Tibial nerve (tissue), 4 donors: ENCODE measurements at regions not wholly inside any gene's neighbourhood (a gene's known extent, or its start where the extent isn't known, plus 50 kb on each side); places are given as distances from the start of the nearest gene placed in this dataset.

Experiments
- DNase-seq, 2 donors: peaks; one replicate each; pipeline ENCODE4 v3.0.0-alpha.2; 2019; ENCODE audit warnings: low spot score in 2 of 2
- H3K27ac ChIP-seq, 4 donors: fragments of 200-600 bp; sonication (generic) in 3 of 4; one replicate each; pipeline ENCODE4 v1.5.1; 2017 to 2019; ENCODE audit warnings: mild to moderate bottlenecking in 1 of 4
- H3K27me3 ChIP-seq, 2 donors: fragments of 200-600 bp; sonication (generic) in 1 of 2; one replicate each; pipeline versions ENCODE4 v1.5.1 to v1.6.0; 2017 to 2019
- H3K36me3 ChIP-seq, 3 donors: fragments of 200-600 bp; sonication (generic); one replicate each; pipeline ENCODE4 v1.5.1; 2018 to 2019
- H3K4me1 ChIP-seq, 4 donors: fragments of 200-600 bp; sonication (generic) in 3 of 4; one replicate each; pipeline ENCODE4 v1.5.1; 2017 to 2019
- H3K4me3 ChIP-seq, 4 donors: fragments of 200-600 bp; sonication (generic) in 3 of 4; one replicate each; pipeline ENCODE4 v1.5.1; 2017 to 2019; ENCODE audit warnings: mild to moderate bottlenecking in 1 of 4, moderate library complexity in 1 of 4
- H3K9me3 ChIP-seq, 4 donors: fragments of 200-600 bp; sonication (generic) in 3 of 4; one replicate each; pipeline ENCODE4 v1.5.1; 2017 to 2019
- EP300 ChIP-seq, 2 donors: sonication (generic); formaldehyde crosslinking; IDR thresholded peaks; one replicate each; pipeline ENCODE4 v1.6.1; 2017; ENCODE audit warnings: antibody characterized with exemption in 2 of 2, mild to moderate bottlenecking in 1 of 2
- POLR2A ChIP-seq, 2 donors: fragments of 450-650 bp; IDR thresholded peaks; one replicate each; pipeline ENCODE4 v1.6.1; 2017; ENCODE audit warnings: antibody characterized with exemption in 2 of 2, mild to moderate bottlenecking in 2 of 2, moderate library complexity in 2 of 2
- WGBS, 2 donors: methylation state at CpG; one replicate each; pipeline ENCODE4 v1.1.5; 2018; 5-methylcytosine and 5-hydroxymethylcytosine counted together
- TF ChIP-seq, protein P1 (sequence below), 5 experiments: fragments of 200-600 bp in 3 of 5; fragments of 450-650 bp in 2 of 5; sonication (generic) in 3 of 5; IDR thresholded peaks; one replicate each; pipeline ENCODE4 v1.5.1; 2016 to 2019; ENCODE audit warnings: antibody characterized with exemption in 5 of 5, mild to moderate bottlenecking in 3 of 5, moderate library complexity in 2 of 5

DNA sequence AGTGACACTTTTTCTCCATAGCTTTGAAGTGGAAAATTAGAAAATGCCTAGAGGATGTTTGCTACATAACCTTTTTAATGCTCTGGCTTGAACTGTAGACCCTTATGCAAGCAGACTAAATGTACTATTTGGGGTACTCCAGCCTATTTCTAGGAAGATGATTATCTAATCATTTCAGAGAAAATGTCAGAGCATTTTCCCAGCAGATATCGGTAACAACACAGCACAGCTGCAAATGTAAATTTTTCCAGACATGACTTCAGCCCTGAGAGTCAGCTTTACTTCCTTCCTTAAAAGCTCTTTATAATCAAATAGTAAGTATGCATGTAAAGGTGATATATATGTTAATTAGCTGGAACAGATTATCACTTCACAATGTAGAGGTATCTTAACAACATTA is 1647.1 kb downstream of the SUCLG1 start:
- TF ChIP-seq, protein P1, sequence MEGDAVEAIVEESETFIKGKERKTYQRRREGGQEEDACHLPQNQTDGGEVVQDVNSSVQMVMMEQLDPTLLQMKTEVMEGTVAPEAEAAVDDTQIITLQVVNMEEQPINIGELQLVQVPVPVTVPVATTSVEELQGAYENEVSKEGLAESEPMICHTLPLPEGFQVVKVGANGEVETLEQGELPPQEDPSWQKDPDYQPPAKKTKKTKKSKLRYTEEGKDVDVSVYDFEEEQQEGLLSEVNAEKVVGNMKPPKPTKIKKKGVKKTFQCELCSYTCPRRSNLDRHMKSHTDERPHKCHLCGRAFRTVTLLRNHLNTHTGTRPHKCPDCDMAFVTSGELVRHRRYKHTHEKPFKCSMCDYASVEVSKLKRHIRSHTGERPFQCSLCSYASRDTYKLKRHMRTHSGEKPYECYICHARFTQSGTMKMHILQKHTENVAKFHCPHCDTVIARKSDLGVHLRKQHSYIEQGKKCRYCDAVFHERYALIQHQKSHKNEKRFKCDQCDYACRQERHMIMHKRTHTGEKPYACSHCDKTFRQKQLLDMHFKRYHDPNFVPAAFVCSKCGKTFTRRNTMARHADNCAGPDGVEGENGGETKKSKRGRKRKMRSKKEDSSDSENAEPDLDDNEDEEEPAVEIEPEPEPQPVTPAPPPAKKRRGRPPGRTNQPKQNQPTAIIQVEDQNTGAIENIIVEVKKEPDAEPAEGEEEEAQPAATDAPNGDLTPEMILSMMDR (IDR thresholded peaks at IDR 0.05) = no peak
- TF ChIP-seq EP300 (IDR thresholded peaks at IDR 0.05) = no peak
- TF ChIP-seq POLR2A (IDR thresholded peaks at IDR 0.05) = no peak
- 10 to 14% methylated on average over 1 of the region's 1 CpG for WGBS, 2 donors
- H3K27me3 ChIP-seq = no peaks in the 10 kb centered on the region
- H3K9me3 ChIP-seq = no peaks in the 10 kb centered on the region
- no peaks in the 10 kb centered on the region for H3K4me1 ChIP-seq
- no peaks in the 10 kb centered on the region for H3K36me3 ChIP-seq
- DNase-seq = no peak
- H3K27ac ChIP-seq = no peak overlapping the region
- no peak overlapping the region for H3K4me3 ChIP-seq

DNA sequence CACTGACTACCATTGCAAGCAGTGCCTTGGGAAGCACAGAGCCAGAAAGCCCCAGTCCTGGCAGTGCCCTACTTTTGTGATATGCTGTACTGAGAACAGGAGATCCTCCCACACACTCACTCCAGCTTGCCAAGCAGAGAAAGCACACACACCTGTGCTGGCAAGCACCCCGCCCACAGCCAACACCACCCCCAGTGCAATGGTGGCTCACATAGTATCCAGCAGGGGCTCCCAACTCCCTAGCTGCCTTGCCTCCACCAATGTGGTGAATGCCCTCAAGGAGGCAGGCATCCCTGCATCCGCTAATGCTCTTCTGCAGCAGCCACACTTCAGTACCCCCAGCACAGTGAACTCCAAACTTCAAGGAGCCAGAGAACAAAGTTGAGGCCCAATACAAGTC is 1655.8 kb downstream of the SUCLG1 start:
- Histone ChIP-seq H3K9me3 (peaks cover 0 to 22% (median 0%) of the 10 kb centered on the region in 4 donors), H3K4me1 (no peaks in the 10 kb centered on the region), H3K36me3 (no peaks in the 10 kb centered on the region), H3K4me3 (no peak overlapping the region), H3K27me3 (no peaks in the 10 kb centered on the region), H3K27ac (no peak overlapping the region)
- DNase-seq = no peak
- TF ChIP-seq EP300 (IDR thresholded peaks at IDR 0.05) (no peak), POLR2A (IDR thresholded peaks at IDR 0.05) (no peak)
- TF ChIP-seq, protein P1 (IDR thresholded peaks at IDR 0.05) = no peak
- 100% methylated on average over 2 of the region's 2 CpGs for WGBS, 2 donors

DNA sequence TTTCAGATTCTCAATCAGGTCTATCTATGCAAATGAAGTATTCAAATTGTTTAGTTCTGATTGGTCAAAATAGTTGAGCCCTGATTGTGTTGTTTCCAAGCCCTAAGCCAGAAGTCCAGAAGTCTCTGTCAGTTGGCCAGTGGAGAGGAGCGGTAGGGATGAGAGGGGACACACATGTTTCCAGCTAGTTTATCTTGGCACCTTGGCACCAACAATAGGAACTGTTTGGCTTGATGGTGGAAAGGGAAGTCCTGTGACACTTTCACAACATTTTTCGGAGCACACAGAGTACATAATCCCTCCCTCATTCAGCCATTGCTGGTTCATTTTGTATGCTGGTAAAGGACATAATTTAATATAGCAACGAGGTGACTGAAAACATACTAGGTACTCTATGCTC is 1661.6 kb downstream of the SUCLG1 start:
- Histone ChIP-seq H3K4me1 (no peaks in the 10 kb centered on the region), H3K9me3 (peaks cover 0 to 2% (median 0%) of the 10 kb centered on the region in 4 donors), H3K36me3 (no peaks in the 10 kb centered on the region), H3K27me3 (no peaks in the 10 kb centered on the region), H3K27ac (no peak overlapping the region), H3K4me3 (no peak overlapping the region)
- WGBS, 2 donors = 87 to 89% methylated on average over 3 of the region's 3 CpGs
- no peak for DNase-seq
- TF ChIP-seq POLR2A (IDR thresholded peaks at IDR 0.05) (no peak), EP300 (IDR thresholded peaks at IDR 0.05) (no peak)
- TF ChIP-seq, protein P1 (IDR thresholded peaks at IDR 0.05) = no peak

DNA sequence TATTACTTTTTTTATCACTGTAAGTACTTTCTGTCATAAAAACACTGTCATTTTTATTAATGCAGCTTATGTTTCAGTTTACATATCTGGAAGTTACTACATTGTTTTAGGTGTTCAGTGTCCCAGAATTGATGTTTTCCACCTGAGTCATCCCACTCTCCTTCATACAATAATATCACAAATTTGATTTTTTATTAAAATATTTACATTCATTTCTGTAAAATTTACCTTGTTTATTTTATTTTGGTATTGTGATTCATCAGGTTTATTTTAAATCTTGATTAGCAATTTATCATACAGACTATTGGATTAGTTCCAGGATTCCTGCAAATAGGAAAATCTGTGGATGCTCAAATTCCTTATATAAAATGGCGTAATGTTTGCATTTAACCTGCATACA is 1662.9 kb downstream of the SUCLG1 start:
- WGBS, 2 donors = 90 to 96% methylated on average over 1 of the region's 1 CpG
- DNase-seq = no peak
- Histone ChIP-seq H3K4me3 (no peak overlapping the region), H3K27ac (no peak overlapping the region), H3K4me1 (no peaks in the 10 kb centered on the region), H3K36me3 (no peaks in the 10 kb centered on the region), H3K27me3 (no peaks in the 10 kb centered on the region), H3K9me3 (no peaks in the 10 kb centered on the region)
- TF ChIP-seq, protein P1 (IDR thresholded peaks at IDR 0.05) = no peak
- TF ChIP-seq POLR2A (IDR thresholded peaks at IDR 0.05) = no peak
- no peak for TF ChIP-seq EP300 (IDR thresholded peaks at IDR 0.05)

DNA sequence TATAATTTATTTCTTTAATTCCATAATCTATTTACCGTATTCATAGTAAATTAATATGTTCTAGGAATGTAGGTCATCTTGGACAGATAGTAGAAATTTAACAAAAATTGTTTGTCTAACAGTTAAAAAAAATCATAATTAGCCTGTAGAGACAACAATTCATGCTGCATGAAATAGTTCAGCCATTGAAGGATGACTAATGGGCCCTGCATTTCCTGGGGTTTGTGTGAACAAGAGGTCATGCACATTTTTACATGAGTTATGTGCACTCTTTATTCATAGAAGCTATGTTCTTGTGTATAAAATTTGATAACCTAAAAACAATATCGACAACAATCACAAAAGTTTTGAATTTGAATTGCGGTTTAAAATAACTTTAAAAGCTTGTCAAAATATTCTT is 1663.6 kb downstream of the SUCLG1 start:
- no peak for DNase-seq
- no peaks in the 10 kb centered on the region for H3K27me3 ChIP-seq
- H3K9me3 ChIP-seq = no peaks in the 10 kb centered on the region
- no peaks in the 10 kb centered on the region for H3K36me3 ChIP-seq
- 31 to 33% methylated on average over 3 of the region's 3 CpGs for WGBS, 2 donors
- no peak overlapping the region for H3K27ac ChIP-seq
- no peak overlapping the region for H3K4me3 ChIP-seq
- TF ChIP-seq EP300 (IDR thresholded peaks at IDR 0.05) = no peak
- TF ChIP-seq, protein P1 (IDR thresholded peaks at IDR 0.05) = no peak
- no peak for TF ChIP-seq POLR2A (IDR thresholded peaks at IDR 0.05)
- no peaks in the 10 kb centered on the region for H3K4me1 ChIP-seq
